HG03159 (cell line): ENCODE measurements at regions not wholly inside any gene's neighbourhood (a gene's known extent, or its start where the extent isn't known, plus 50 kb on each side); places are given as distances from the start of the nearest gene placed in this dataset.

ENCODE experiments used
- ATAC-seq: cut with Tn5 transposase; IDR thresholded peaks from one replicate; pipeline ENCODE4 v1.9.1; 2021; ENCODE audit warnings: mild to moderate bottlenecking, moderate library complexity; ENCODE audit not compliant: unreplicated experiment

DNA sequence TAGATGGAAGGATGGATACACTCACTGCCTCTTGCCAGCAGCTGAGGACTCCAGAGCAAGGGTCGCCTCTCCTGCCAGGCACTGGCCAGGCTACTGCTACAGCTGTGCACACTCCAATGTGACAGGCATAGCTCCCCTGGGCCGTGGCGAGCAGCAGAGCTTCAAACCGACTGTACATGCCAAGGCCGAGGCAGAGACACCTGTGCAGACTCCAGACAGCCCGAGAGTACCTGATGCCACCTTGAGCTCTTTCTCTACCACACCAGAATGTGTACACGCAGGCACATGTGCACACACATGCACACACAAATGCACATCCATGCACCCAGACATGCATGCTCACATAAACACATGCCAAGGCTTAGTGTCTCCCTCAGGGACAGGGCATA, 508.3 kb upstream of the MYT1L start:
- ATAC-seq = no peak

DNA sequence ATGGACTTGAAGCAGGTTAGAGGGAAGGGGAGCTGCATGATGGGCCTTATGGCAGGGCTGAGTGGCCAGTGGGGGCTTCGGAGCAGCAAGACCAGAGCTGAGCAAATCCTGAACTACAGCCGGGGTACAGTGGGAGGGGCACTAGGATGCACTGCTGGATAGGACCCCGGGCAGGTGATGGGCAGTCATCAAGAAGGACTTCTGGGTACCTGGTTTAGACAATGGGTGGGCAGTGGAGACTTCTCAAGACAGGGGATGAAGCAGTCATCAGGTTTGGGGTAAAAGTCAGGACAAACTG, 507.4 kb upstream of the MYT1L start:
- no peak for ATAC-seq

DNA sequence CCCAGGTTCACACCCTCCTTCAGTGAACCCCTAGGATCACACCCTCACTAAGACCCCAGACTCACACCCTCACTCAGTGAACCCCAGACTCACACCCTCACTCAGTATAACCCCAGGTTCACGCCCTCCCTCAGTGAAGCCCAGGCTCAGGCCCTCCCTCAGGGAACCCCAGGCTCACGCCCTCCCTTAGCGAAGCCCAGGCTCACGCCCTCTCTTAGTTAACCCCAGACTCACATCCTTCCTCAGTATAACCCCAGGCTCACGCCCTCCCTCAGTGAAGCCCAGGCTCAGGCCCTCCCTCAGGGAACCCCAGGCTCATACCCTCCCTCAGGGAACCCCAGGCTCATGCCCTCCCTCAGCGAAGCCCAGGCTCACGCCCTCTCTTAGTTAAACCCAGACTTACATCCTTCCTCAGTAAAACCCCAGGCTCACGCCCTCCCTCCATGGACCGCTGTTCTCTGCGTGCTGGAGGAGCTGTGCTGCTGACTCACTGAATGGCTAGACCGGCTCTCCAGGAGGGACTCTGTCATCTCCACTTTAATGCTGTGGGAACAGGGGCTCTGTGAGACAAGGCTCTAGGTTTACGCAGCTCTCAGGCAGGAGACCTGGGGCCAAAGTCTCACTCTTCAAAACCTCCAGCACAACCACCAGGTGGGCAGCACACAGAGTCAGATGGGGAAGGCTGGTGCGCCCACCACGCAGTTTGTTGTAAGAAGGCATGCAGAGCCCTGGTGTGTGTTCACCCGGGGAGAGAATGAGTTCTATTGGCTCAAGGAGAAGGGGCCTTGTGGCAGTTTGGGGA, 506.9 kb upstream of the MYT1L start:
- no peak for ATAC-seq

DNA sequence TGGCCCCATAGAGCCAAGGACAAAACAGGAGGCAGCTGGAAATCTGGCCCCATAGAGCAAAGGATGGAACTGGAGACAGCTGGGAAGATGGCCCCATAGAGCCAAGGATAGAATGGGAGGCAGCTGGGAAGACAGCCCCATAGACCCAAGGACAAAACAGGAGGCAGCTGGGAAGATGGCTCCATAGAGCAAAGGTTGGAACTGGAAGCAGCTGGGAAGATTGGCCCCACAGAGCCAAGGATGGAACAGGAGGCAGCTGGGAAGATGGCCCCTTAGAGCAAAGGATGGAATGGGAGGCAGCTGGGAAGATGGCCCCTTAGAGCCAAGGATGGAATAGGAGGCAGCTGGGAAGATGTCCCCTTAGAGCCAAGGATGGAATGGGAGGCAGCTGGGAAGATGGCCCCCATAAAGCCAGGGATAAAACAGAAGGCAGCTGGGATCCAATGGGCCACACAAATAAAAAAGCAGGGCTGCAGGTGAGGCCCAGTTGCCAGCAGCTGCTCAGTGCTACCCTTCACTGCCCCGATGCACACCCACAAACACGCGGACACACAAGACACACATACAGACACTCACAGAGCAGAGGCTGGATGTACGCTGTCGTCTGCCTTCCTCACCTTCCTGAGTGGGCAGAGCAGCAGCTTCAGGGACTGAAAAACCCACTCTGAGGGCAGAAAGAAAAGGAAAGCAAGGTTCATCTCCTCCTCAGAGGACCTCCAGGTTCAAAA, 505.4 kb upstream of the MYT1L start:
- no peak for ATAC-seq

DNA sequence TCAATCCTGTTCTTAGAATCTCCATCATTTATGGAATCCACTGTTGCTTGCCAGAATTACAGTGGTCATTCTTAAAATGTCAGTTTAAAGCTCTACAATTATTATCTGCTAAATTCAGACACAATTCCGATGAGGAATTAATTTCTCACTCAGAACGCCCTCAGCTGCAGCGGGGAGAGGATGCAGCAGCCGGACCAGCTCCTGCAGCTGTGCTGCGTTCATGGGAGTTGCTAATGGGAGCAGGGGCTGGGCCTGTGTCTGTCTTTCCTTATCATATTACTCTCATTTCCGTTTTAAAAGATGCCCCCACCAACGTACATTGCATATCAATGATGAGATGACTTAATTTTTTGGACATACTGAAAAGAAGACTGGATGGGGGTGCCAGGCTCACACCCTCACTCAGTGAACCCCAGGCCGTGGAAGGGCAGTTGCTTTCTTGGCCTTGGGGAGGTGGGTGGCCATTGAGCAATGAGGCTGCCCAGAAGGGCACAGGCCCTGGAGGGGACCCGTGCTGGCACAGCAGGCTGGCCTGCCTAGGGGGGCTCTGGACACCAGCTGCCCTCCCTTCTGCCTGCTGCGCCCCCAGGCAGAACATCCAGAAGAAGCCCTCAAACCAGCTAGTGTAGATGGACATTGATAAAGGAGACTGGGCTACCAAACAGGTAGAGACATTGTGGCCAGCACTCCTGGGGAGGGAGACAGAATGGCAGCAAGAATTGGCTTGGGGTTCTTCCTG, 503.6 kb upstream of the MYT1L start:
- ATAC-seq = no peak

DNA sequence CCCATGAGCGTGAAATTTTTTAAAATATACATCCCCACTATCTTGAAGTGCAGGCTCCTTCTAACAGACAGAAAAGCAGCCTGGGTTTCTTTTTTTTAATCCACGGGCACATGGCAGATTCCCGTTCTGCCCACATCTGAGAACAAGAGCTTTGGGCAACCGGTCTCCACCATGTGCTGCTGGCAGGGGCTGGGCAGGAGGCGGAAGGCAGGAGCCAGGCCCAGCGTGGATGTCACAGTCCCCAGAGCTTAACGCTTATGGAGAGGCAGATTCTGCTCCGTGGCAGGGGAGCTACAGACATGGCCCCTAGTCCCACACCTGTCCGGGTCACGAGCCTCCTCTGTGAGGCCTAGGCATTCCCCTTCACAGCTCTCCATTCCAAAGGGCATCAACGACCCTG, 503.0 kb upstream of the MYT1L start:
- no peak for ATAC-seq

DNA sequence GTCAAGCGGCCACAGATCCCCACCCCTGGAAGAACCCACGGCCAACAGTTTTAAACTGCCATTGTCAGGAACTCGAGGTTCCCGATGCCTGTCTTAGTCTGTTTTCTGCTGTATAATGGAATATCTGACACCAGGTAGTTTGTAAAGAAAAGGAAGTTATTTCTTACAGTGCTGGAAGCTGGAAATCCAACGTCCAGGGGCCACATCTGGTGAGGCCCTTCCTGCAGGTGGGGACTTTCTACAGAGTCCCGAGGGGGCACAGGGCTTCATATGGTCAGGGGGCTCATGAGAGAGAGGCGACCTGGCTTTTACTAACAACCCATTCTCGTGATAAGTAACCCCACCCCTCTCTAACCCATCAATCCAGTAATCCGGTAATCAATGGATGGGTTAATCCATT, 501.6 kb upstream of the MYT1L start:
- no peak for ATAC-seq

DNA sequence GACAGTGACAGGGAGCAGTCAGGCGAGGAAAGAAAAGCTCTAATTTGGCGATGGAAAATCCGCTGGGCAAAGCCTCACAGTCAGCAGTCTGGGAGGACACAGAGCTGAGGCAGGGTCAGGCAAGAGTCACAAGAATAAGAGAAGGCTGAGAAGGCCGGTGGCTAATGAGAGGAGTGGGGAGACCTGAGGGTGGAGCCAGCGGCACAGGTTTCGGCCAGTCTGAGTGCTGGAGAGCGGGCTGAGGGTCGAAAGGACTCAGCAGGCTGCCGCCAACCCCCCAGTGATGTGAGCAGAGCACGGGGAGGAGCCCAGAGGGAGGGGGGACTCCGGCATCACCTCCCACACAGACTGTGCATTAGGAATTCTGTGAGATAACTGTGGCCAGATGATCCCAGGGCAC, 500.6 kb upstream of the MYT1L start:
- ATAC-seq = no peak

DNA sequence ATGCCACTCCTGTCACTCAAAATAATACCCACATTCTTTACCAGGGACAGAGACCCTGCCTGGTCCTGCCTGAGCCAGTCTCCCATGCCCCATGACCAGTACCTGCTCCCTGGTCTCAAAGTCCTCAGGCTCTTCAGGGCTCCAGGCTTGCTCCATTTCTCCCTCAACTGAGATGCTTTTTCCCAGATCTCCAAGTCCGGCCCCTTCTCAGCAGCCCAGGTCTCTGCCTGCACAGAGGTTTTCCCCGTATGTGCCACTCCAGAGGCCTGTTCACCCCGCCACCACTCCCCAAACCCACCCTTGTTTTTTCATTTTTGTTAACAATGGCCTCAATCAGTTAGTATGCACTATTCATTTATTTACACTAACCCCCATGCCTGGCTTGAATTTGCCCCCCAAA, 499.5 kb upstream of the MYT1L start:
- ATAC-seq = no peak

DNA sequence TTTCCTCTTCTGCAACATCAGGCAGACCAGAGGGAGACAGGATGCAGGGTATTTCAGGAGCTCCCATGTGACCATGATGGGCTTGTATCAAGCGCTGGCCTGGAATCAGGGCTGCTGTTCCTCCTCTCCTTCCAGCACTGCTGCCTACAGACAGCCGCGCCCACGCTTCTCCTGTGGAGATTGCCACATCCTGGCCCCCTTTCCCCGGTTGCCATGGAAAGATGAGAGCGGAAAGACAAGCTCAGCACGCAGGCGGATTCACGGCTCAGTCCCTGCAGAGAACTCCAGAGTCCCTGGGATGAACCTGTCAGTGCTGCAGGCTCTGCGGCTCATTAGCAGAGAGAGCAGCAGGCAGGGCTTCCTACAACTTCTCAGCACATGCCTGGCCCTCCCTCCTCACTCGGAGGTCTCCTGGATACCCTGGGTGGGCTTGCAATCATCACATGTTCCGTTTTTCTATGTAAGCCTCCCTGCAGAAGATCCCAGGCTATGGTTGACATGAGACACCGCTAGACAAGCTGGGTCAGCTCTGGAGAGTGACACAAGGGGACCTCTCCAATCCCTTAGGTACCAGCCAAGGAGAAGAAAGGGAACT, 497.8 kb upstream of the MYT1L start:
- ATAC-seq = no peak

DNA sequence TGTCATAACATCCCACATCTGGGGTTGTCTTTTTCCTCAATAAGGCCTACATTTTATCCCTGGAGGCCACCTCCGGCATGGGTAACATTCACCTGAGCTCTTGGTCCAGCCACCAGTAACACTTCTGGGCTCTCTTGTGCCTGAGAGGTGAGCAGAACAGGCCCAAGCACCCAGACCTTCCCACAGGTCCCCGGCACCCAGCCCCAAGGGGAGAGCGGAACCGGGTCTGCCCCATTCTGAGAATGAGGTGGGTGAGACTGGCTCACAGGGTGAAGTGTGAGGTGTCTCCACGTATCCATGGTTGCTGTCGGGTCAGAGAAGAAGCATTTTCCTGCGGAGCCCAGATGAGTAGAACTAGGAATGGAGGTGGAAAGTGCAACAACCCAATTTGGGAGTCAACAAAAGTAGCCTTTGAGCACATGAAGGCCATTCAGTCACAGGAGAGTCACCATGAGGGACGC, 496.7 kb upstream of the MYT1L start:
- no peak for ATAC-seq

DNA sequence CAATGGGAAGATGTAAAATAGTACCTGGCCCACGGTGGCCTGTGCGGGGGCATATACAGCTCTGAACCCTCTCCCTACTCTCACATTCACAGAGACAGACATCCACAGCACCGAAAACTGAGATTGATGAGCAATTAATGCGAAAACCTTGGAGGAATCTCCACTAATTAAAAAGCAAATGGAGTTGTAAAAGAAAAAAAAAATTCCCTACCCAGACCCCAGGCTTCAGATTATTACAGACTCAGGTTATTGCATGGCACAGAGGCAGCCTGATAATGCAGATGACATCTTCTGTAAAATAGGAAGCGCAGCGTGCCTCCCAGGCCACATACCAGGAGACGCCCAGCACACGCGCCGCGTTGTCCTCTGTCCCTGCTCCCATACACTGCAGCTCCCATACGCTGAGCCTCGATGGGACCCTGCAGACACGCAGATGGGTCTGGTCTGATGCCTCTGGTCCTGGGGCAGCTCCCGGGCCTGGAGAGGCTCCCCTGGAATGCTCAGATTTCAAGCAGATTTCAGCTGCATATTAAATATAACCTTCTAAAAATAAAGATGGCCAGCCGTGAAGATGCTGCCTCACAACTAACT, 496.1 kb upstream of the MYT1L start:
- ATAC-seq = no peak

DNA sequence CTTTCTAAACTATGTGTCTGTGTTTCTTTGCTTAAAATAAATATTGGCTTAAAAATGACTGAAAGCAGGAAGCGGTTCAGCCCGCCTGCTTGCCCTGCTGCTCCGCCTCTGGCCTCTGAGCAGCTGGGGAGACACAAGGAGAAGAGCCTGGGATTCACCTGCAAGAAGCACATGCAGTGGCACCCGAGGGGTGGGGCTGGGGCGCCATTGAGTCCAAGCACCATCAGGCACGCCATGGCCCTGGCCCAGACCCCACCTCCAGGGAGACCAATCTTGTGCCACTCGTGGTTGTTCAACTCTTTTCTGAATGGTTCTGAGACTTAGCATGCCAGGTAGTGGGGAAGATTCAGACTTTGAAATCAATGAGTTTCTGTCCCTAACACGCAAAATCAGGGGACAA, 495.5 kb upstream of the MYT1L start:
- ATAC-seq = no peak

DNA sequence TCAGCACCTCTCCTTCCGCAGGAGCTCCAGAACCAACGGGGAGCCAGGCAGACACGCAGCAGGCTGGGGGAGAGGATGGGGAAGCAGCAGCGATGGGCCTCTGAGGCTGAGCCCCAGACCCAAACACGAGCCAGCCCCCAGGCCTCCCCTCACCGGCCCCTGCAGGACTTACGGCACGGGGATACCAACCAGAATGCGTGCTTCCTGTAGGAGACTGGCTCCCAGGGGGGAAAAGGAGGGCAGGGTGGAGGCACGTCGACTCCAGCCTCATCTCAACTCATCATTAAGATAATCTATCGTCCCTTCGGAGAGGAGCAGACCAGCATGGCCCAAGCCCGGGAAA, 495.1 kb upstream of the MYT1L start:
- no peak for ATAC-seq

DNA sequence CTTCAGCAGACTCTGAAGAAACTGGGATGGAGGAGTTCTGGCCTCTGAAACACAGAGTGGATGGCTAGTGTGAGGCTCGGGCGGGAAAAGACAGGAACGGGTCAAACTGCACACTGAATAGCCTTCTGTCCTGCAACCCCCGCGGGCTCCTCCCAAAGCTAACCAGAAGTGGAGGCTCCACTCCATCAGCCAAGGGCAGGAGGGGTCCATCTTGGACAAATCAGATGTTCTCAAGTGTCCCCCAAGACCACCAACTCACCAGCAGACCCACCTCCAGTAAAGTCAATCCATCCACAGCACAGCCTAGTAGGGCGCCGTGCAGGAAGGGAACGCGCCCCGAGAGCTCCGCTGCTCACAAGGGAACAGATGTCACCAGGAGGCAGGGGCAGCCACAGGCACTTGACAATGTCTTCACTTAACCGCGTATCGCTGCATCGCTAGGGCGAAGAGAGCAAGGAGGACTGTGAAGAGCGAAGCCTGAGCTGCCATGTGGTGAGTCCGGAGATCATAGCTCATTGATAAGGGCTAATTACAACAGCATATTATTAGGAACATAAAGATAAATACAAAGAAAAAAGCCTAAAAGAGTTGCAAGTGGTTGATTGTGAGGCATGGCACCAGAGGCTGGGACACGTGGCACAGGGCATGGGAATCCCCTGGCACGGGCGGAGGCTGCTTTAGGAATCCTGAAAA, 494.6 kb upstream of the MYT1L start:
- ATAC-seq = no peak

DNA sequence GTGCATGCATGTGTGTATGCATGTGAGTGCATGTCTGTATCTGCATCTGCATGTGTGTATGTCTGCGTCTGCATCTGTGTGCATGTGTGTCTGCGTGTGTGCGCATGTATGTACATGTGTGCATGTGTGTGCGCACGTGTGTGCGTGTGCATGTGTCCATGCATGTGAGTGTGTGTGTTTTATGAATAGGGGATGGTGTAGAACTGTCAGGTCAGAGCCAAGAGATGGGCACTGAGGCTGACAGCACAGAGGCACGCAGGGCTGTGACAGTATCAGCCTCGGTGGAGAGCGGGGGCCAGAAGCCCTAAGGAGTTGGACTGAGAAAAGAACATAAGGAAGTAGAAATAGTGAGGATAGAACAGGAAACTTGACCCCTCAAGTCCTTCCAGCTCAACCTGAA, 494.0 kb upstream of the MYT1L start:
- ATAC-seq = no peak

DNA sequence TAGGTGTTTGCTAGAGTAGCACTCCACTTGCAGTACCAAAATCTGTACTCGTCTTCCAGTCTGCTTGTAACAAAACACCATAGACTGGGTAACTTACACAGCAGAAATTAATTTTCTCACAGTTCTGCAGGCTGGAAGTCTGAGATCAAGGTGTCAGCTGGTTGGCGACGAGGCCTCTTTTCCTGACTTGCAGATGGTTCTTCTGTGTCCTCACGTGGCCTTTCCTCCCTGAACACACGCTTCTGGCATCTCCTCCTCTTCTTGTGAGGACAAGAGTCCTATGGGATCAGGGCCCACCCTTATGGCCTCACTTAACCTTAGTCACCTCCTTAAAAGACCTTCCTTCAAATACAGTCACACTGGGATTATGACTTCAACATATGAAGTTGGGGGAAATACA, 493.5 kb upstream of the MYT1L start:
- ATAC-seq = no peak

DNA sequence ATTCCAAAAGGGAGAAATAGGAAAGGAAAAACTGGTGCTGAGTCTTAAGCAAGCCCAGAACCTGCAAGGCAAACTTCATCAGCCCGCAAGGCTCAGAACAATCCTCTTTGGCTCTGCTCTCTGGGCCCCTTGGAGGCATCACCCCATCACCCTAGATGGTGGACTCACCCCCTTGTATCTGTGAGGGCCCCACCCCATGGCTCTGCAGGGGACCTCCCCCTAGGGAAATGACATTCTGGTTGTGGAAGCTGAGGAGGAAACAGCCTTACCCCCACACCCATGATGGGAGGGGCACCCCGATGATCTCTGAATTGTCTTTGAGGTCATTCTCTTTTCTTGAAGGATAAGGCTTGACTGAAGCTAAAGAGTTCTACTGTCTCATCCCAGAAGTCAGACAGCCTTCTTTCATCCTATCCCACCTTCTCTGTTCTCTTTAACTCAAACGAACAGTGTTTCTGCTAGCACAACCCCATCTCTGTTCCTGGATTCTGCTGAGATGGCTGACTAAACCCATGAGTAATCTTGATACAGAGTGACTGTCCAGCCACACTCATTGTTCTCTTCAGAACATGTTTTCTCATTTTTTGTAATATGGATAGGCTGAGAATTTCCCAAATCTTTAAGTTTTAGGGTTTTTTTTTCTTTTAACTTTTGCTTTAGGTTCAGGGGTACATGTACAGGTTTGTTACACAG, 492.1 kb upstream of the MYT1L start:
- ATAC-seq = no peak

DNA sequence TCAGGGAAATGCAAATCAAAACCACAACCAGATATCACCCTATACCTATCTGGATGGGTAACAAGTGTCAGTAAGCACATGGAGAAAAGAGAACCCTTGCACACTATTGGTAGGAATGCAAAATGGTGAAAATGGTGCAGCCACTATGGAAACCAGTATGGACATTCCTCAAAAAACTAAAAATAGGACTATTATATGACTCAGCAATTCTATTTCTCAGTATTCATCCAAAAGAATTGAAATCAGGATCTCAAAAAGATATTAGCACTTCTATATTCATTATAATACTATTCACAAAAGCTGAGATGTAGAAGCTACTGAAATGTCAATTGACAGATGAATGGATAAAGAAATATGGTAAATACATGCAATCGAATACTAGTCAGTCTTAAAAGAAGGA, 491.1 kb upstream of the MYT1L start:
- ATAC-seq = no peak

DNA sequence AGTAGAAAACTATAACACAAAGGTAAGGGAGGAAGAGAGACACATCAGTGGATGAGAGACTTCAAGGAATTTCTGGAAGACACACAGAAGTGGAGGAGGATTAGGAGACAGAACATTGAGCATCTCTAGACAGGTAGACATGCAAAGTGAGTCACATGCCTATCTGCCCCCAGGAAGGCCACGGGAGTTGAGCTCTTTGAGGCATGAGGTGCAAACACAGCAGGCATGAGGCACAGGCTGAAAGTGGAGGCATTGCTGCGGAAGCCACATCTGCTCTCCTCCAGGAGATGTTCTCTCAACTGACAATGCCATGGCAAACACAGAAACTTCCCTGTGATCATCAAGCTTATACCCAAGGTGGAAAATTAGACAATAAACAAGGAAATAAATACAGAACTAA, 481.6 kb upstream of the MYT1L start:
- no peak for ATAC-seq
